ENCODE measurements at regions not wholly inside any gene's neighbourhood (a gene's known extent, or its start where the extent isn't known, plus 50 kb on each side); places are given as distances from the start of the nearest gene placed in this dataset.

DNA sequence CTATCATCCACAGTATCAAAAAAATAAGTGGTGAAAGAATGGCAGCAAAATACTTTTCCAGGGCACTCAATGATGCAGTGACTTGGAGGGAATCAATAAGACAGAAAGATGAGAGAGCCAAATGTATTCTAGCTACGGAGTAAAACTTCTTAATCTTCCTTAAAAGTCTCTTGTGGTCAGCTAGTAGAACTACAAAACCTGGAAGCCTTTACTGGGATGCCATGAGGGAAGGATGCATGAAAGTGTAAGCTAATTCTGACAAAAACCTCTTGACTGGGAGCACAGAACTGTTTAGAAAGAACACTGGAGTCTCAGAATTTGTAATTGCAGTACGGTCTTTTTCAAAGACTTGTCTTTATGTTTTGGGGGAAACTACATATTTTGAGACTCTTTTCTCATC lies 432.8 kb upstream of the PTPRD start:
- DNase-seq (ENCODE audit: low read depth, low spot score) (no peak), FAIRE-seq (no peak)
- BruUV-seq (replicated peaks), result no TSS peak
- no peaks in the 10 kb centered on the region for H3K27me3 ChIP-seq (ENCODE audit: control insufficient read depth in 2 of 2, insufficient read depth in 2 of 2, low read length in 2 of 2)
- H3K9me1 ChIP-seq (replicated peaks; ENCODE audit: control insufficient read depth, extremely low read depth, insufficient read depth, low read length), result no peaks in the 10 kb centered on the region
- POLR2A ChIA-PET, result no interaction called here
- no peaks in the 10 kb centered on the region for H4K20me1 ChIP-seq (replicated peaks; ENCODE audit: control insufficient read depth, extremely low read depth, insufficient read depth, low read length)
- CTCF ChIA-PET, result no interaction called here
- H3K4me3 ChIP-seq (replicated peaks in 1 of 3; ENCODE audit: insufficient read depth in 1 of 3, low read depth in 1 of 3, low read length in 3 of 3), result no peak overlapping the region
- H3K79me2 ChIP-seq (ENCODE audit: control insufficient read depth, insufficient read depth, low read length), result no peaks in the 10 kb centered on the region
- dilution Hi-C loops (cut with MboI; ENCODE audit: extremely low pct_ligation_motif_present, low sequenced_read_pairs), result no loop called here
- no peak overlapping the region for H3K4me2 ChIP-seq (ENCODE audit: insufficient read depth, low read length)
- intact Hi-C loops (cut with micrococcal nuclease), result no loop called here
- H3K9me3 ChIP-seq (replicated peaks; ENCODE audit: control insufficient read depth, insufficient read depth, low read length), result peaks cover 1% of the 10 kb centered on the region
- TF ChIP-seq EZH2 (IDR thresholded peaks at IDR 0.05; ENCODE audit: borderline replicate concordance, low read depth, low read length, severe bottlenecking), result no peak
- no peak overlapping the region for H3K9ac ChIP-seq (replicated peaks; ENCODE audit: extremely low read depth, insufficient read depth, low read length)
- H3K36me3 ChIP-seq (ENCODE audit: control insufficient read depth in 2 of 2, extremely low read depth in 1 of 2, insufficient read depth in 2 of 2, low read length in 2 of 2), result no peaks in the 10 kb centered on the region
- H3K4me1 ChIP-seq (ENCODE audit: control insufficient read depth, extremely low read depth, insufficient read depth, low read length), result no peaks in the 10 kb centered on the region
- H2AFZ ChIP-seq (ENCODE audit: low read depth, low read length), result no peak overlapping the region
- no peak overlapping the region for H3K27ac ChIP-seq (ENCODE audit: insufficient read depth, low read depth, low read length)

GRCh38 chr9:11063263-11063662 lies 450.5 kb upstream of the PTPRD start:
- ChIA-PET CTCF (no interaction called here), POLR2A (no interaction called here)
- no peaks in the 10 kb centered on the region for H3K9me3 ChIP-seq (replicated peaks; ENCODE audit: control insufficient read depth, insufficient read depth, low read length)
- no peaks in the 10 kb centered on the region for H3K27me3 ChIP-seq (ENCODE audit: control insufficient read depth in 2 of 2, insufficient read depth in 2 of 2, low read length in 2 of 2)
- dilution Hi-C loops (cut with MboI; ENCODE audit: extremely low pct_ligation_motif_present, low sequenced_read_pairs), result no loop called here
- no peak for FAIRE-seq
- H4K20me1 ChIP-seq (replicated peaks; ENCODE audit: control insufficient read depth, extremely low read depth, insufficient read depth, low read length), result no peaks in the 10 kb centered on the region
- TF ChIP-seq MYC (IDR thresholded peaks at IDR 0.05; ENCODE audit: low read depth, low read length) (no peak), JUN (IDR thresholded peaks at IDR 0.05; ENCODE audit: borderline replicate concordance, insufficient read depth, insufficient read length, low read depth) (no peak), POLR2AphosphoS5 (IDR thresholded peaks at IDR 0.05; ENCODE audit: insufficient read depth, low read depth, low read length) (no peak), FOS (IDR thresholded peaks at IDR 0.05; ENCODE audit: borderline replicate concordance, insufficient read depth, low read length) (no peak), EZH2 (IDR thresholded peaks at IDR 0.05; ENCODE audit: borderline replicate concordance, low read depth, low read length, severe bottlenecking) (no peak), GATA2 (IDR thresholded peaks at IDR 0.05; ENCODE audit: insufficient read depth, insufficient read length, low read depth, low read length) (no peak), POLR2A (IDR thresholded peaks at IDR 0.05; ENCODE audit: low read depth, low read length) (no peak), MAX (IDR thresholded peaks at IDR 0.05; ENCODE audit: insufficient read depth, insufficient read length) (no peak)
- TF ChIP-seq, protein P1, sequence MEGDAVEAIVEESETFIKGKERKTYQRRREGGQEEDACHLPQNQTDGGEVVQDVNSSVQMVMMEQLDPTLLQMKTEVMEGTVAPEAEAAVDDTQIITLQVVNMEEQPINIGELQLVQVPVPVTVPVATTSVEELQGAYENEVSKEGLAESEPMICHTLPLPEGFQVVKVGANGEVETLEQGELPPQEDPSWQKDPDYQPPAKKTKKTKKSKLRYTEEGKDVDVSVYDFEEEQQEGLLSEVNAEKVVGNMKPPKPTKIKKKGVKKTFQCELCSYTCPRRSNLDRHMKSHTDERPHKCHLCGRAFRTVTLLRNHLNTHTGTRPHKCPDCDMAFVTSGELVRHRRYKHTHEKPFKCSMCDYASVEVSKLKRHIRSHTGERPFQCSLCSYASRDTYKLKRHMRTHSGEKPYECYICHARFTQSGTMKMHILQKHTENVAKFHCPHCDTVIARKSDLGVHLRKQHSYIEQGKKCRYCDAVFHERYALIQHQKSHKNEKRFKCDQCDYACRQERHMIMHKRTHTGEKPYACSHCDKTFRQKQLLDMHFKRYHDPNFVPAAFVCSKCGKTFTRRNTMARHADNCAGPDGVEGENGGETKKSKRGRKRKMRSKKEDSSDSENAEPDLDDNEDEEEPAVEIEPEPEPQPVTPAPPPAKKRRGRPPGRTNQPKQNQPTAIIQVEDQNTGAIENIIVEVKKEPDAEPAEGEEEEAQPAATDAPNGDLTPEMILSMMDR (IDR thresholded peaks at IDR 0.05; ENCODE audit: extremely low read depth in 1 of 2, insufficient read depth in 1 of 2, low read depth in 1 of 2, low read length in 2 of 2), result no peak
- no peak overlapping the region for H3K9ac ChIP-seq (replicated peaks; ENCODE audit: extremely low read depth, insufficient read depth, low read length)
- H3K4me1 ChIP-seq (ENCODE audit: control insufficient read depth, extremely low read depth, insufficient read depth, low read length), result no peaks in the 10 kb centered on the region
- intact Hi-C loops (cut with micrococcal nuclease), result no loop called here
- H3K4me3 ChIP-seq (replicated peaks in 1 of 3; ENCODE audit: insufficient read depth in 1 of 3, low read depth in 1 of 3, low read length in 3 of 3), result no peak overlapping the region
- H3K9me1 ChIP-seq (replicated peaks; ENCODE audit: control insufficient read depth, extremely low read depth, insufficient read depth, low read length), result no peaks in the 10 kb centered on the region
- BruUV-seq (replicated peaks), result no TSS peak
- no peaks in the 10 kb centered on the region for H3K79me2 ChIP-seq (ENCODE audit: control insufficient read depth, insufficient read depth, low read length)
- H2AFZ ChIP-seq (ENCODE audit: low read depth, low read length), result no peak overlapping the region
- H3K4me2 ChIP-seq (ENCODE audit: insufficient read depth, low read length), result no peak overlapping the region
- H3K27ac ChIP-seq (ENCODE audit: insufficient read depth, low read depth, low read length), result no peak overlapping the region
- H3K36me3 ChIP-seq (ENCODE audit: control insufficient read depth in 2 of 2, extremely low read depth in 1 of 2, insufficient read depth in 2 of 2, low read length in 2 of 2), result no peaks in the 10 kb centered on the region
- no peak for DNase-seq (ENCODE audit: low read depth, low spot score)
